Stimulated activated CD4-positive, alpha-beta T cell treated with anti-CD3 and anti-CD28 coated beads, Interleukin-12 subunit alpha, Interleukin-12 subunit beta, amount 100 ng/mL, for 24 hours (primary cell): ENCODE measurements at regions not wholly inside any gene's neighbourhood (a gene's known extent, or its start where the extent isn't known, plus 50 kb on each side); places are given as distances from the start of the nearest gene placed in this dataset.
"Not testable (repeated sequence)": the region's sequence is repeated elsewhere in the genome, so short reads cannot be mapped to it uniquely, and the experiment has no call there.

ENCODE experiments used
- DNase-seq, 2 experiments: peaks; one replicate each; pipeline ENCODE4 v3.0.0-alpha.2; 2020; ENCODE audit warnings: low read depth in 2 of 2

DNA sequence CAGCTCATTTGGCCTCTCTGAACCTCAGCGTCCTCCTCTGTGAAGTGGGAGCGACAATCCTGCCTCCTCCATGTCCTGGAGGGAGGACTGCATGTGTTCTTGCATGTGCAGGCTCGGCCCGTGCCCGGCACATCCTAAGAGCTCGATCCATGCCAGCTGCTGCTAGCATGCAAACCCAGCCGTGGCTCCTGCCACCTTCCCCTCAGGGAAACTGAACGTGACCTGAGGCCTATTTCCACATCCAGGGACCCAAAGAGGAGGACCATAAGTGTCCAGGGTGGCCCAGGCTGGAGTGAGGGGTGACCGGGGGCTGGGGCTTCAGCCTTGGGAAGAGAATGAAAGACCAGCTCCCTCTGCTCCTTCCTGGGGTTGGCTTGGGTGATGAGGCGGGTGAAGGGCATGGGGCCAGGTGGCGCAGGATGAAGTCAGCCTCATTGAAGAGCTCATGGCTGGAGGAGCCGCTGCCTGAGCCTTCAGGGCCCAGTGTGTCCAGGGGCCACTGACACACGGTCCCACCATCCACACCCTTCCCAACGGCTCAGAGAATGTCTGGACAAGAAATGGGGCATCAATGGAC is 115.7 kb upstream of the AKAP13 start:
- DNase-seq: not testable (repeated sequence)

DNA sequence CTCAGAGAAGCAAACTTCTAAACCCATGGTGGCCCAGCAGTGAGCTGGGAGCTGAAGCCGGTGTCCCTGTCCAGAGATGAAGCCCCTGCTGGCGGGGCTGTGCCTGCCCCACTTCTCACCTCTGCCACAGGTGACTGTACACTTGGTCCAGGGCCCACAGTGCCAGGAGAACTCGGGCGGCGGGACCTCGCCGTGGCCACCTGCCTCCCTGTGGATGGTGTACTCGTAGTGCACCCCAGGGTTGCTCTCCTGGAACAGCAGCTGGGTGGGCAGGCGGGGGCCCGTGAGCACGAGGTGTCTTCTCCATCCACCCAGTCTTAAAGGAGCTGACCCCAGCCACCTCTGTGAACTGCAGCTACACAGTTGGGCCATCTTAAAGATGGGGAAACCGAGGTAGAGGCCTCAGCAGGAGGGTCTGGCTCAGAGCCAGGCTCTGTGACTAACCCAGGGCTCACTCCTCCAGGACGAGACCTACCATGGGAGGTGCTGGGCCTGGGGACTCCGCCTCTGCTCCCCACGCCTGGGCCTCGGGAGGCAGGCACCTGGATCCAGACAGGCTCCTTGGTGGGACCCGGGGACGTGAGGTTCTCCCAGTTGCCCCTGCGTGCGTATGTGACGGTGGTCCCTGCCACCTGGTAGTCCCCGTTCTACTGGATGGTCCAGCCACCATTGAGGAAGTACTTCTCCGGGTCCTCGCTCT is 113.1 kb upstream of the AKAP13 start:
- not testable (repeated sequence) for DNase-seq

- no peak for DNase-seq
Measured at GRCh38 chr15:85274315-85275050, 105.9 kb upstream of the AKAP13 start.

GRCh38 chr15:85276508-85276907 is 103.9 kb upstream of the AKAP13 start:
- DNase-seq: no peak

- DNase-seq: no peak
Measured at GRCh38 chr15:85276921-85277320, 103.5 kb upstream of the AKAP13 start.

DNA sequence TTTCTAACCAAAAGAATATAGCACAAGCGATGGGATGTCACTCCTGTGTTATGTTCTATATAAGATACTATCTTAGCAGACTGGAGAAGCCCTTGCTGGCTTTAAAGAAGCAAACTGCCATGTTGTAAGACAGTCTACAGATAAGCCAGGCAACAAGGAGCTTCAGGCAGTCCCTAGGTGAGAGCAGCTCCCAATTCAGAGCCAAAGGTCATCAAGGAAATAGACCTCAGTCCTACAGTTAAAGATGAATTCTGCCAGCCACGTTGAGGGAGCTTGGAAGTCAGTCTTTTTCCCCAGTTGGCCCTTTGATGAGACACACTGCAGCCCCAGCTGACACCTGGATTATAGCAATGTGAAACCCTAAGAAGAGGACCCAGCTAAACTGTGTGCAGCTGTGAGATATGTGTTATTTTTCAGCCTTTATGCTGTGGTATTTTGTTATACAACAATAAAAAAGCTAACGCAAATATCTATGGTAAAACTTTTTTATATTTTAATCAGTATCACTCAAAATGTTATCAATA is 102.5 kb upstream of the AKAP13 start:
- no peak for DNase-seq

DNA sequence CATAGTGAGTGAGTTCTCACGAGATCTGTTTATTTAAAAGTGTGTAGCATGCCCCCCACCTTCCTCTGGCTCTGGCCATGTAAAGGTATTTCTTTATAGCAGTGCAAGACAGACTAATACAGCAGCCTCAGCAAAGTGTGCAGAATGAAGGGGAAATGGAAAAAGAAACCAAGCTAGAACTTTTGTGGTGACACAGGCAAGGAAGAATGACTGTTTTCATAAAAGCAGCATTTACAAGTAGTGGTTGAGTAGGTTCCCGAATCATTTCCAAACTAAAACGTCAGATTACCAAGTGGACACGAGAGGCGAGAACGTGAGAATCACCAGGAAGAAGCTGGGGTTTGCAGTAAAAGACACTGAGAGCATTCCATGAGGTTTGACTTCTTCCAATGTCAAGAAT is 100.2 kb upstream of the AKAP13 start:
- DNase-seq: no peak

GRCh38 chr15:85281293-85281882 is 99.0 kb upstream of the AKAP13 start:
- DNase-seq: no peak

- DNase-seq: no peak
Measured at GRCh38 chr15:85282504-85283115, 97.8 kb upstream of the AKAP13 start.

DNA sequence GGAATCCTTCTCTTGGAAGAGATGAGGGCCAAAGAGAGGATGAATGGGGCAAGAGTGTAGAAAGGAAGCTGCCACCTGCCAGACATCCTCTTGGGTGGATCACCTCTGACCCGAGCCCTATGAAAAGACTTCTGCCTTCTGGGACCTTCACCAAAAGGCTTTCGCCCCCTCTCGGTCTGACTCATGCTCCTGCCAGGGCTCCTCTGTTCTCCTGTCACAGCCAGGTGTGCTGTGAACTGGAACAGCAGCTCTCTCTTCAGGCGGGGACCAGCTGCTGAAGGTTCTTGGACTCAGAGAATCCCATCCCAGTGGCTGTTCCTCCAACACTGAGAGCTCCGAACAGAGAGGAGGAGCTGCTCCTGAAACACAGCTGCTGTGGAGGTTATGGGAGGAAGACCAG is 96.6 kb upstream of the AKAP13 start:
- not testable (repeated sequence) for DNase-seq

GRCh38 chr15:85284497-85284896 is 95.9 kb upstream of the AKAP13 start:
- DNase-seq: no peak

DNA sequence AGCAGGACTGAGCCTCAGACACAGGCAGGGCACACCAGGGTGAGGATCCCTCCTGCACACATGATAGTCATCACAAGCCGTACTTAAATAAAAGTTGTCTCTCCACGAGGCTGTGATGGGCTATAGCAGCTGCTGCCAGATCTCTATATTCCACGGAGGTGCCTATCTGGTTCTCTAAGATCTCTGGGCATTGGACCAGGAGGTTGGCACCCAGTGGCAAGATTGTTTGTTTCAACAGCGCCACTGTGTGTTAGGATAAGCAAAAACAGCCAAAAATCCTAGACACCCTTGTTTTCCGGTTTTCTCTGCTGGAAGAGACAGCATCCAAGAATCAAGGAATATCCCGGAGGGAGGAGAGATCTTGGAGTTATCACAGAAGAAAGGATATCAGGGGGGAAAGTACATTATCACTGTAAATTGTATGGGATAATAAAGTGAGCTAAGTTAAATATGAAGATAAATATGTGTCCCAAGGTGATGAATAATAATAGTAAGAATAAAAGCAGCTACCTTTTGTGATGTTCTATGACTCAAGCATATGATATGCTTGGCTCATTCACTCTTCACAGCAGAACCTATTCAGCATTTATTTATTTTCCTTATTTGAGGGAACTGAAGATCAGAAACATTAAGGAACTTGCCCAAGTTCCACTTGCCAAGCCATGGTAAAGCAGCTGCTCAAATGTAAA is 90.6 kb upstream of the AKAP13 start:
- DNase-seq: no peak

DNA sequence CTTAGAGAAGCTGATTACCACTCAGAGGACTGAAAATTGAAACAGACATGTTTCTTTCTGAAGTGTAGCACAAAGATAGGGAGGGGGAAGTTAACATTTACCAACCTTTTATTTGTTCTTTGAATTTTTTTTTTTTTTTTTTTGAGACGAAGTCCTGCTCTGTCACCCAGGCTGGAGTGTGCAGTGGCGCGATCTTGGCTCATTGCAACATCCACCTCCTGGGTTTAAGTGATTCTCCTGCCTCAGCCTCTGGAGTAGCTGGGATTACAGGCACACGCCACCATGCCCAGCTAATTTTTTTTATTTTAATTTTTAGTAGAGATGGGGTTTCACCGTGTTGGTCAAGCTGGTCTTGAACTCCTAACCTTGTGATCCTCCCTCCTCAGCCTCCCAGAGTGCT is 87.8 kb upstream of the AKAP13 start:
- DNase-seq: not testable (repeated sequence)

DNA sequence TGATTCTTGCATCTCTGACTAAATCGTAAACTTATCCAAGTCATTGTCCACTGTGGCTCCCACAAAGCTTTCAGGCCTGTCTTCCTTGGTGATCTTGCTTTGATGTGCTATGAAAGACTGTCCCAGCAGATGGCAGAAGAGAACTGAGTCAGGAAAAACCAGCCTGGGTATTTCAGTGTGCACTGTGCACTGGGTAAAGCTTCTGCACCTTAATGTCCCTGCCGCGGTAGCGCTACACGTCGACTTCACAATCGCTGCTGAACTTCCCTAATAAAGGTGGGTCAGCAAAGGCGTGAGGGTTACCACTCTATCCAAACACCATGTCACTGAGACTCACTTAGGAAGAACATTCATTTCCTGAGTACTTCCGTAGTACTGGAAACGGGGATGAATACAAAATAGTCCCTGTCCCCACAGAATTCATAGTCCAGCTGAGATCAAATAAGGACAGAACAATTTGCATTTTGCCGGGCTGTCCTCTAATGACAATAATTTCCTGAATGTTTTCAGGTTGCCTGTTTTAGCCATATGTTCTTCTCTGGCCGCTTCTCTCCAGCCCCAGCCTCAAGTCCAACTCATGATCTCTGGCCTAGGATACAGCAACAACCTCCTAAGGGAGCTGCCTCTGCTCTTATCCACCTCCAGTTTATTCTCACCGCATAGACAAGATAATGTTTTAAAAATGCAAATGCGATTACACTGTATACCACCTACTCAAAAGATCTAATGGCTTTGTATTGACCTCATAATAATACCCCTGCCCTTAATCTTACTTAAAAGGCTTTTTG is 83.6 kb upstream of the AKAP13 start:
- DNase-seq: peak; percentile 50 to 57

DNA sequence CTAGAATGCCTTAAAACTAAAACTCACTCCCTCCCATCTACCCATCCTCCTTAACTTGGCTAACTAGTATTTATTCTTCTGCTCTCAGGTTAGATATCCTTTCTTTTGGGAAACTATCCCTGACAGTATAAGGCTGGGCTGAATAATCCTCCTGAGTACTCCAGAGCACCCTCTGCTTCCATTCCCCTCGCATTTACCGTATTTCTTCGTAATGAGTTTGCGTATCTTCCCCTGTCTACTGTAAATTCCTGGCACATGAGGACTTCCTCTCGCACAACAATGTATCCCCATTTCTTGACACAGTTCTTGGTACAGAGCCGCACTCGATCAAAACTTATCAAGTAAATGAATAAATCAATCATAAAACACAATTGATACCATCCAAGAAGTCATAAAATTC is 82.9 kb upstream of the AKAP13 start:
- no peak for DNase-seq

DNA sequence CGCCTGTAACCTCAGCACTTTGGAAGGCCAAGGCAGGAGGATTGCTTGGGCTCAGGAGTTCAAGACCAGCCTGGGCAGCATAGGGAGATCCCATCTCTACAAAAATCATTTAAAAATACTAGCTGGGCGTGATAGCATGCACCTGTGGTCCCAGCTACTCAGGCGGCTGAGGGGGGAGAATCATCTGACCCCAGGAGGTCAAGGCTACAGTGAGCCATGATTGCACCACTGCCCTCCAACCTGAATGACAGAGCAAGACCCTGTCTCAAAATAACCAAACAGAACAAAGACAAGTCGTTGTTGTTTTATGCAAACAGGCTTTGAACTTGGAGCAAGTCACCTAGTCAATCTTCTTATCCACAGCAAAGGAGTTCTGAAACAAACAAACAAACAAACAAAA is 82.0 kb upstream of the AKAP13 start:
- DNase-seq: no peak

DNA sequence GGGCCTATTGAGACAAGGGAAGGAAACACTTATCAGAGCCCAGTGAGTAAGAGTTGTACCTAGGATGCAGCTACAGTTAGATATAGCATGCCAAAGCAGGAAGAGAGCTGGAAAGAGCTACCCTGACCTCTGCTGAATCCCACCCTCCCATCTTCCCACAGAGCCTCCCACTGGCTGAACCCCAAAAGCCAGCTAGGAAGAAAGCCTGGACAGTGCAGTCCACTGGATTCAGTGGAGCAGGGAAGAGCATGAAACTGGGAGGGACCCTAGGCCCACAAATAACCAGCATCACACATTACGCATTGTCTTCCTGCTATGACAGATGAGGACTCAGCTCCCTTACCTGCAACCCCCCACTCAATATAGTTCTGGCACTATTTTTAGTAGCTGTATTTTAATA is 81.5 kb upstream of the AKAP13 start:
- no peak for DNase-seq

DNA sequence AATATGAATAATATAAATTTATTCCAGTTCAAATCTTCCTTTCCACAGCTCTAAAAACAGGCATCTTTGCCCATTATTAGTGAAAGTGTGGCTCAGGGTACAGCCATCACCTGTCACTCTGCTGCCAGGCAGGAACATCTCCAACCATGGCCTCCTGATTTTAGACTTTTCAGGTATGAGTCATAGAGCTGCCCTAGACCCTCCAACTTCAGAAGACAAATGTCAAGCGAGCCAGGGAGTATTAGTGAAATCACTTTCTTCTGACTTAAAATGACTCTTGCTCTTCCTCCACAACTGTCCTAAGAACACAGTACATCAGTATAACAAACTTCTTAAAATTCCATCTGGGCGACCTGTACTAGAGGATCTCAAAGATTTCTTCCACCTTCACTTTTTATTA is 78.1 kb upstream of the AKAP13 start:
- no peak for DNase-seq

DNA sequence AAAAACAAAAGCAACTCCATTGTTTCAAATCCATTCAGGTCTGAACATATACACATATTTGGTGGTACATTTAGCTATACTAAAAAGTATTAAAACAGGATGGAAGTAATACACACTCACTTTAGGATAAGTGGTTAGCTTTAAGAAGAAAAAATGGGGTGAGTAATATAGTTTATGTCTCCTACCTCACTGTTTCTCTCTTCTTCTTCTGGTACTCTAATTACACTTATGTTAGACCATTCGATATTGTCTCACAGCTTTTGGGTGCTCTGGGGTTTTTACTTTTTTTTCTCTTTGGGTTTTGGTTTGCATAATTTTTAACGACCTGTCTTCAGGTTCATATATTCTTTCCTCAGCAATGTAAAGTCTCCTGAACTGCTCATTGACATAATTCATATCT is 75.4 kb upstream of the AKAP13 start:
- DNase-seq: no peak

GRCh38 chr15:85306946-85307686 is 73.3 kb upstream of the AKAP13 start:
- DNase-seq: no peak
